GM18517 (cell line): ENCODE measurements at regions not wholly inside any gene's neighbourhood (a gene's known extent, or its start where the extent isn't known, plus 50 kb on each side); places are given as distances from the start of the nearest gene placed in this dataset.

Source experiments
- ATAC-seq: cut with Tn5 transposase; IDR thresholded peaks from one replicate; pipeline ENCODE4 v1.9.1; 2021; ENCODE audit warnings: mild to moderate bottlenecking, moderate library complexity; ENCODE audit not compliant: unreplicated experiment

DNA sequence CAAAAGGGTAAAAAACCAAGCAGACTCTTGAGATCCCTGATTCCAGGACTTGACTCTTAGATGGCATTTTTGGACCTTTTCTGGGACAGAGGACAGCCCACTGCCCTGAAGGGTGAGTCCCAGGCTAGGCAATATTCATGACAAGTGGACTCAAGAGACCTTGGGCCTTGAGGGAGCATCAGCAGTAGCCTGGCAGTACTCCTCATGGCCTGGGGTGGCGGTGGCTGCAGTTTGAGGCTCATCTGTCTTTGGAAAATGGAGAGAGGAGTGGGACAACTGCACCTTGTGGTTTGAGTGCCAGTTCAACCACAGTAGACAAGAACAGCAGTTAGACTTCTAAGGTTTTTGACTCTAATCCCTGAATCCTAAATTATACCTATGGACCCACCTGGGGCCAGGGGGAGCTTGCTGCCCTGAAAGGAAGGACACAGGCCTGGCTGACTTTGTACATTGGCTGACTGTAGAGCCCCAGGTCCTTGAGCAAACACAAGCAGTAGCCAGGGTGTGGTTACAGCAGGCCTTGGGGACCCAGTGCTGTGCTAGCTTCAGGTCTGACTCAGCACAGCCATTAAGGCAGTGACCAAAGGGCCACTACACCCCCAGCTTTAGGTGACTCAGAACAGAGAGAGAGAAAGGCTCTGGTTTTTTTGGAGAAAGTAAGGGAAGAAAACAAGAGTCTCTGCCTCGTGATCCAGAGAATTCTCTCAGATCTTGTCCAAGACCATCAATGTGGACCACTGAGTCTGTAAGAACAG, 1023.2 kb downstream of the KCNT2 start:
- ATAC-seq, result no peak

DNA sequence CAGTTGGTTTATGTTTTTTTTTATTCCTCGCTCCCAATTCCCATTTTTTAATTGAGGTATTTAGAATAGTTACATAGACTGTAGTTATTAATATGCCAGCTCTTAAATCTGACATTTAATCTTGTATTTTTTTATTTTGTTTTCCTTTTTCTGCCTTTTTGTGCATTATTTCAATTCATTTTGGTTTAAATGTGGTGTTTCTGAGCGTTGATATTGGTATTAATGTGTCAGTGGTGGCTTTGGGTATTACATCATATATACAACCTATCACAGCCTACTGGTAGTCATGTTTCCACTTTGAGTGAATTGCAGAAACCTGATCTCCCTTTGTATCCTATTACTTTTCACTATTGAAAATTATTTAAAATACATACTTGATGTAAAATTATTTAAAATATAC, 1027.3 kb downstream of the KCNT2 start:
- ATAC-seq, result no peak

DNA sequence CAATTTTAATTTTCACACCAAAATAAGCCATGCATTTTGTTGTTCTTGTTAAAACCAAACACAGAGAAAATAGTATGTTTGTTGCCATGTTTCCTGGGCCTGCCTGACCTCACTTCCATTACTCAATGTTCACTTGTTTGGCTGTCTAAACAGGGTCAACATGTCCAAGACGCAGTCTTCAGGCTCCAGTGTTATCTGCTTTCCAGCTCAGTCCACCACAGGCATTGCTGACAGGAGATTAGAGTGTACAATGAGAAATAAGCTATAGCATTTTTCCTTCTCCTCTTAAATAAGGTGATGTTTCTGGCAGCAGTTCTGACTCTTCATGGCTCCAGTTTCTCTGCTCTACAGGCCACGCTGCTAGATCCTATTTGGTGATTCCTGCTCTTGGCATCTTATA, 1030.5 kb downstream of the KCNT2 start:
- no peak for ATAC-seq

DNA sequence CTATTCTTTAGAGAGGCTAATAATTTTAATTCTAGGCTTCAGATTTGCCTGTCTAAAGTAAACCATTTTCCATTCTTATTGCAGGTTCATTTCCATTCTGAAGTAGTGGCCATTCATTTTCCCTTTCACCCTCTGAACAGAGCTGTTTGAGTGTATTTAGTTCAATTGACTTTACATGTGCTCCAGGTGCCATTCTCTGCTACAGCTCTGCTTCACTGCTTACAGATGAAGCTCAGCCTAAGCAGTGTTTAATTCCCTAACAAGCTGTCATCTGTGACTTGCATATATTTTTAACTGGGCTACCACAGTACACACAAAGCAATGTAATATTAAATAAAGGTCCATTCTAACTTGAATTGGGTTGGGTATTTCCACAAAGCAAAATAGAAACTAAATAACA, 1031.6 kb downstream of the KCNT2 start:
- ATAC-seq, result no peak

GRCh38 chr1:195574511-195574910, 1033.7 kb downstream of the KCNT2 start:
- no peak for ATAC-seq

- ATAC-seq, result no peak
These were observed 1038.3 kb downstream of the KCNT2 start for GRCh38 chr1:195569934-195570333.

GRCh38 chr1:195568389-195568788, 1039.9 kb downstream of the KCNT2 start:
- ATAC-seq, result no peak

DNA sequence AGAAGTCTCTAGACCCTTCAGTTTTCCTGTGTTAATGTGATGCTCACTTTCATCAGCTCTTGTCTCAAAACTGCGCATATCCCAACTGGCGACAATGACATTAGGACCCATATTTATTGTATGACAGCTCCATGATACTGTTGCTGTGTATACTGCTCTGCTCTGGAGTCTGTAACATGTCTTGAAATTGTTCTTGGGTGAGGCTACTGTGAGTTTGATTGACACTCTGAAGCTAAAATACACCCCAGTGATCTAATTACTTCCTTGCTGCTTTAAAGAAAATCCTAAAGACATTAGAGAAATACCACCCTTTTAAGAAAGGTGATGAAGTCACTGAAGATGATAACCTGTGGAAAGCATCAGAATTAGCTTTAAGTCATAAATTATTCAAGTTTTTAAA, 1046.2 kb downstream of the KCNT2 start:
- ATAC-seq, result no peak

DNA sequence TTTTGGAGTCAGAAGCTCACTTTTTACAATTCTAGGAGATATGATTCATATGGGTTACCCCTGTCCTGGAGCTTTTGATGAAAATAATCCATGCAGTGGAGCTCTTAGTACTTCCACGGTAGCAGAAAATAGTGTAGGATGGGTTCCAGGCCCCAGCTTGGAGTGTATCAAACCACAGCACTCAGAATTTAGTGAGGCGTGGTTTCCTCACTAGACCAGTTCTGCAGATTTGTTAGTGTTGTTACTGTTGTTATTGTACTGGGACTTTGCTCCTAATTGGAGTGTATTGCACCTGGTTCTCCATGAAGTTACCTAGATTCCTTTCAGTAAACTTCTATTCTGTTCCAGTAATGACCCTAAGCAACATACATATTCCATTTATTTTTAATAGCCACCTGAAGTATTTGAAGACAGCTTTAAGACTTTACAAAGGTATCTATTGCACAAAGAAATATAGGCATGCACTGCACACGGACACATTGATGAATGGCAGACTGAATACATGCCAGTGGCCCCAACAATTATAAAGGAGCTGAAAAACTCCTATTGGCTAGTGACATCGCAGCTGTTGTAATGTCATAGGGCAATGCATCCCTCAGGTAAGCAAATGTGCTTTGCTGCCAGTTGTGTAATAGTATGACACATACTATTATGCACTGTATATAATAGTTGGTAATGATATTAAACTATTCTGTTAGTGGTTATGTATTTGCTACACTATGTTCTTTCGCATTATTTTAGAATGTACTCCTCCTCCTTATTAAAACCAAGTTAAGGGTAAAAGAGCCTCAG, 1058.0 kb downstream of the KCNT2 start:
- no peak for ATAC-seq

GRCh38 chr1:195530961-195531360, 1077.3 kb downstream of the KCNT2 start:
- ATAC-seq, result no peak

- no peak for ATAC-seq
These were observed 1078.4 kb downstream of the KCNT2 start for GRCh38 chr1:195529881-195530280.

- no peak for ATAC-seq
These were observed 1087.5 kb downstream of the KCNT2 start for GRCh38 chr1:195520757-195521156.

- ATAC-seq, result no peak
These were observed 1092.2 kb downstream of the KCNT2 start for GRCh38 chr1:195516036-195516435.

DNA sequence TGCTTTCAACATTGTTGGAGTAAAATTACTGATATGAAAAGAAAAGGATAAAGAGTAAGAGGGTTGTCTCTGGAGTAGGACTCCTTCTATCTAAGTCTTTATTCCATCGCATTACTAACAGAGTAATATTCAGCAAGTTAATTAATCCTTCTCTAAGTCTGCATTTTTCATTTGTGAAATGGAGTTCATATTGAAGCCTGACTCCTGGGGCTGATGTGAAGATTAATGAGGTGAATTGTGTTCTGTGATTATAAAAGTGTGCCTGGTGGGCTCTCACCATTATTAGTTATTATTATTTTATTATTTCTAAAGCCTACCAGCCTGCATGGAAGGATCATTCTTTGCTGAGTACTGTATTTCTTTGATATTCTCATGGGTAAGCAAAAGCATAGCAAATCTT, 1096.7 kb downstream of the KCNT2 start:
- no peak for ATAC-seq

GRCh38 chr1:195501118-195501517, 1107.1 kb downstream of the KCNT2 start:
- no peak for ATAC-seq

DNA sequence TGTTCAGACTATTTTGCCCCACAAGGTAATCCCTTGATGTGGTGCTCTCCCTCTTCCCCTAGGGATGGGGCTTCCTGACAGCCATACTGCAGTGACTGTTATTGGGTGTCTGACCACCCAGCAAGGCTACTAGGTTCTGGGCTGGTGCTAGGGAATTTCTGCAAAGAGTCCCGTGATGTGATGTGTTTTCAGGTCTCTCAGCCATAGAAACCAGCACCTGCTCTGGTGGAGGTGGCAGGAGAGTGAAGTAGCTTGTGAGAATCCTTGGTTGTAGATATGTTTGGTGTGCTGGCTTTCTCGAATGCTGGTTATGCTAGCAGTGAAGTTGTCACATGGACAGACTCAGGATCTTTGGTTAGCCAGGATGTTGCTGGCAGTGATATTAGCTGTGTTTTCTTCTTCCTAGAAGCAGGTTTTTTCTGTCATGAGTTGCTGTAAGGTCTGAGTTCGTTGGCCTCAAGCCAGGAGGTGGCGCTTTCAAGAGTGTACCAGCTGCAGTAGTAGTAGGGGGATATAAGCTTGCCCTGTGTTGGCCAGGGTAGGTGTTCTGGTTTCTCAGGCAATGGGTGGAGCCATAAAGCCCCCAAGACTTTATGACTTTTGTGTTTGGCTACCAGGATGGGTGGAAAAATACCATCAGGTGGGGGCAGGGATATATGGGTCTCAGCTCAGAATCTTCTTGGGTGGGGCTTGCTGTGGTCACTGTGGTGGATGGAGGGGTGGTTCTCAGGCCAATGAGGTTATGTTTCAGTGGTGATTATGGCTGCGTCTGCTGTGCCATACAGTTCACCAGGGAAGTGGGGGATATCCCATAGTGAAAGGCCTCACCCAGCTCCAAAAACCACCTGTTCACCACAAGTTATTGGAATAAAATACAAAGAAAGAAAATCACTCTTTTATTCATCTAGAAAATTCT, 1112.3 kb downstream of the KCNT2 start:
- ATAC-seq, result no peak

GRCh38 chr1:195482137-195482536, 1126.1 kb downstream of the KCNT2 start:
- ATAC-seq, result no peak

GRCh38 chr1:195481293-195481692, 1126.9 kb downstream of the KCNT2 start:
- no peak for ATAC-seq

GRCh38 chr1:195475568-195475967, 1132.7 kb downstream of the KCNT2 start:
- ATAC-seq, result no peak

DNA sequence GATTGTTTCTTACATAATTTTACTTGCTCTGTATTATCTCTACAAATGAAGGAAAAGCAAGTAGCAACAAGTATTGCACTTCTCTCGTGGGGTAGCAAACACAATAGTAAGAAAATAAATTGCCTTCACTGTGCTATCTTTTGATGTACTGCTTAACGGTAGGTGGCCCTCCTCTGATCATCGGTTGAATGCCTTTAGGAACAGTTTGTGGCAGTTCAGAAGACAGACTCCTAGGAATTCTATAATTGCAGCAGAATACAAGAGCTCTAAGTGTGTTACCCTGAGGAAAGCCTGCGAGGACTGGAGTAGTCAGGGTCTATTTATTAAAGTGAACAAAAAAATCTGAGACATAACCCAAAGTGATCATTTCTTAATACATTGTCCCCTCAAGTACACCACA, 1135.9 kb downstream of the KCNT2 start:
- no peak for ATAC-seq

DNA sequence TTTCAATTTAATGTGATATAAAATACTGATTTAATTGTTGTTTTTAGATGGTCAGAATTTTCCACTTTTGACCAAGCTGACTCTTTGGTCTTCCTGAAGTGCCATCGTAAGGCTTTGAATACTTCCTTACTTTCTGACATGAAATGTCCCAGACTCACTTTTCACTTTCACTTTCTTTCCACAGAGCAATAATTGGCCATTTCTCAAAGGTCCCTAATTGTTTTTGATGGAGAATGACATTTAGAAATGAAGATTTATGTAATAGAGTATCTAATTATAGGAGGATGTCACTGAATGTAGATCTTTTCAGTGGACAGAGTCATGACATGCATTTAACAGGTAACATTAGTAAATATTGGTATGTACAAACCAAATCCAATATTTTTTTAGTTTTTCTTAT, 1141.6 kb downstream of the KCNT2 start:
- no peak for ATAC-seq
